Neuronal stem cell (in vitro differentiated cells): ENCODE measurements at regions not wholly inside any gene's neighbourhood (a gene's known extent, or its start where the extent isn't known, plus 50 kb on each side); places are given as distances from the start of the nearest gene placed in this dataset.

Experiments
- DNase-seq: peaks from one replicate; pipeline ENCODE4 v3.0.0-alpha.2; 2013; ENCODE audit warnings: low spot score
- H2AFZ ChIP-seq: one replicate; pipeline ENCODE4 v1.6.1; 2013; ENCODE audit warnings: mild to moderate bottlenecking, low read length, inconsistent platforms
- H2AK5ac ChIP-seq: 2 replicates; pipeline ENCODE4 v1.6.1; 2013; ENCODE audit warnings: low read depth, mild to moderate bottlenecking, inconsistent platforms, low read length, moderate library complexity, mixed read lengths
- H2BK120ac ChIP-seq: 2 replicates; pipeline ENCODE4 v1.6.1; 2013; ENCODE audit warnings: low read depth, mild to moderate bottlenecking, inconsistent platforms, low read length, moderate library complexity, mixed read lengths
- H2BK12ac ChIP-seq: one replicate; pipeline ENCODE4 v1.6.1; 2013; ENCODE audit warnings: low read length, inconsistent platforms
- H2BK15ac ChIP-seq: 2 replicates; pipeline ENCODE4 v1.6.1; 2013; ENCODE audit warnings: mild to moderate bottlenecking, low read length, inconsistent platforms, mixed read lengths
- H2BK5ac ChIP-seq: one replicate; pipeline ENCODE4 v1.6.1; 2013; ENCODE audit warnings: inconsistent platforms, mild to moderate bottlenecking, low read length, moderate library complexity
- H3K14ac ChIP-seq: one replicate; pipeline ENCODE4 v1.6.1; 2013; ENCODE audit warnings: low read length, inconsistent platforms
- H3K18ac ChIP-seq: 2 replicates; pipeline ENCODE4 v1.6.1; 2013; ENCODE audit warnings: low read length, inconsistent platforms
- H3K23ac ChIP-seq: 2 replicates; pipeline ENCODE4 v1.6.1; 2013; ENCODE audit warnings: low read depth, mild to moderate bottlenecking, mixed read lengths, low read length, inconsistent platforms; ENCODE audit not compliant: poor library complexity
- H3K27ac ChIP-seq: replicated peaks from 3 replicates; pipeline ENCODE4 v1.5.1; 2013; ENCODE audit warnings: low read length, inconsistent platforms
- H3K27me3 ChIP-seq, 3 experiments: 2 replicates each; pipeline ENCODE4 v1.6.1; 2013; ENCODE audit warnings: low read length in 3 of 3, mild to moderate bottlenecking in 2 of 3, inconsistent platforms in 1 of 3, low read depth in 1 of 3, mixed read lengths in 1 of 3, moderate library complexity in 1 of 3; ENCODE audit not compliant: control insufficient read depth in 3 of 3, insufficient read depth in 3 of 3
- H3K36me3 ChIP-seq, 2 donors: replicated peaks in 1 of 2; 2 replicates each; pipeline ENCODE4 v1.6.1; 2013; ENCODE audit warnings: low read length in 2 of 2; ENCODE audit not compliant: control insufficient read depth in 2 of 2, insufficient read depth in 2 of 2
- H3K4ac ChIP-seq: 2 replicates; pipeline ENCODE4 v1.6.1; 2013; ENCODE audit warnings: inconsistent platforms, mild to moderate bottlenecking, low read length, moderate library complexity
- H3K4me1 ChIP-seq, 2 donors: 1 replicate in 1 of 2; 2 replicates in 1 of 2; pipeline ENCODE4 v1.6.1; 2013; ENCODE audit warnings: low read length in 2 of 2, low read depth in 1 of 2; ENCODE audit not compliant: control insufficient read depth in 2 of 2, insufficient read depth in 1 of 2
- H3K4me2 ChIP-seq: one replicate; pipeline ENCODE4 v1.6.1; 2013; ENCODE audit warnings: mild to moderate bottlenecking, low read length, inconsistent platforms; ENCODE audit not compliant: insufficient read depth, poor library complexity, severe bottlenecking
- H3K4me3 ChIP-seq, 2 donors: 2 replicates each; pipeline ENCODE4 v1.5.1; 2013; ENCODE audit warnings: low read length in 2 of 2, mild to moderate bottlenecking in 2 of 2, inconsistent platforms in 1 of 2, moderate library complexity in 1 of 2
- H3K79me1 ChIP-seq: one replicate; pipeline ENCODE4 v1.6.1; 2013; ENCODE audit warnings: low read depth, mild to moderate bottlenecking, inconsistent platforms, low read length, moderate library complexity
- H3K9ac ChIP-seq: one replicate; pipeline ENCODE4 v1.6.1; 2013; ENCODE audit warnings: mild to moderate bottlenecking, low read depth, low read length, inconsistent platforms; ENCODE audit not compliant: poor library complexity
- H3K9me3 ChIP-seq, 2 donors: replicated peaks in 1 of 2; 2 replicates each; pipeline versions ENCODE3 to v1.6.1; 2013; ENCODE audit warnings: low read length in 2 of 2, mild to moderate bottlenecking in 2 of 2, inconsistent platforms in 1 of 2, low read depth in 1 of 2, mixed read lengths in 1 of 2, moderate library complexity in 1 of 2; ENCODE audit not compliant: control insufficient read depth in 2 of 2, insufficient read depth in 1 of 2
- H4K8ac ChIP-seq: one replicate; pipeline ENCODE4 v1.6.1; 2013; ENCODE audit warnings: low read depth, mild to moderate bottlenecking, inconsistent platforms, low read length, moderate library complexity
- H4K91ac ChIP-seq: one replicate; pipeline ENCODE4 v1.6.1; 2013; ENCODE audit warnings: low read length, low read depth, mild to moderate bottlenecking, inconsistent platforms; ENCODE audit not compliant: poor library complexity
- WGBS, 2 donors: extraction: QIAGEN DNeasy Blood & Tissue Kit; methylation state at CpG; one replicate each; pipeline ENCODE4 v1.1.7; 2013; ENCODE audit warnings: missing lambda C conversion rate in 2 of 2, mixed read lengths in 1 of 2; ENCODE audit not compliant: insufficient read length in 2 of 2, insufficient replicate concordance in 1 of 2; ENCODE audit errors: extremely low coverage in 2 of 2; 5-methylcytosine and 5-hydroxymethylcytosine counted together

DNA sequence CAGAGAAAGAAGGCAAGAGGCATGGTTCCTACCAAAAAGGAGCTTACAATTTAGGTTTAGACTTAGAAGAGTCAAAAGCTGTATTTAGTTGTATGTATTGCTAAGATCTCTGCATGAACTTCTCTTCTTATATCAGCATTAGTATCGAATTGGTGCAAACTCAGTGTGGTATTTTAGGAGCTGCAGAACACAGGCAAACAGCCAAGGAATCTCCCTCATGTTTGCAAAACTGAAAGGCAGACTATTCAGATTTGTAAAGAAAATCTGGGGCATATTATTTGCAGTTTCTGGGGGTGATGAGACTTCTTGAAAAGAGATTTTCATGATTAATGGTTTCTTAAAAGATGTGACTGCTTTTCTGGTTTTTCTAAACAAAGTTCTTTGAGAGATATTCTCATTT is 252.7 kb downstream of the CEMIP2 start:
- Histone ChIP-seq H2BK15ac (no peak overlapping the region), H3K4me2 (no peak overlapping the region), H3K79me1 (no peaks in the 10 kb centered on the region), H3K4me1 (no peaks in the 10 kb centered on the region), H3K14ac (no peak overlapping the region), H3K18ac (no peak overlapping the region), H3K27me3 (no peaks in the 10 kb centered on the region), H4K8ac (no peak overlapping the region), H2BK5ac (no peak overlapping the region), H3K4me3 (no peak overlapping the region), H2AFZ (no peak overlapping the region), H3K36me3 (no peaks in the 10 kb centered on the region), H2BK12ac (no peak overlapping the region), H3K27ac (no peak overlapping the region), H3K4ac (no peak overlapping the region), H2AK5ac (no peak overlapping the region), H3K9me3 (no peaks in the 10 kb centered on the region), H4K91ac (no peak overlapping the region), H3K9ac (no peak overlapping the region), H3K23ac (no peak overlapping the region), H2BK120ac (no peak overlapping the region)
- WGBS, 2 donors: no CpG with 5 or more reads among the region's 1 CpG
- no peak for DNase-seq

DNA sequence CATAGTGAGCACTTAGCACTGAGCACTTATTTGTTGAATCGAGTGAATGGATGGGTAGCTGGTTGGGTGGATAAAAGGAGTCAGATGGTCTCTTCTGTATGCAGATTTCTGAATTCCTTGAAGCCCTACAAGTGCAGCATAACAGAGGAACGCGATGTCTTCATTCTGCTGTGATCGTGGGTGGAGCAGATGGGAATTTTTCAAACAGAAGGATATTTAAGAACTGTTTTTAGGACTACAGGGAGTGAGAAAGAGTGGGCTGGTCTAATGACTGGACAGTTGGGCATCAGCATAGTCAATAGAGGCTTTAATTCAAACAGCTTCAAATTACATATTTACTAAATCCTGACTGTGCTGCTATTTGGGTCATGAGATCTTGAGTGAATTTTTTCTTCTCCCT is 253.2 kb downstream of the CEMIP2 start:
- no CpG with 5 or more reads among the region's 4 CpGs for WGBS, 2 donors
- Histone ChIP-seq H4K91ac (no peak overlapping the region), H3K9ac (no peak overlapping the region), H3K27me3 (no peaks in the 10 kb centered on the region), H3K4me1 (no peaks in the 10 kb centered on the region), H2BK120ac (no peak overlapping the region), H3K36me3 (no peaks in the 10 kb centered on the region), H4K8ac (no peak overlapping the region), H2BK5ac (no peak overlapping the region), H3K4ac (no peak overlapping the region), H3K4me3 (no peak overlapping the region), H3K4me2 (no peak overlapping the region), H3K9me3 (no peaks in the 10 kb centered on the region), H3K14ac (no peak overlapping the region), H3K18ac (no peak overlapping the region), H2BK15ac (no peak overlapping the region), H2AFZ (no peak overlapping the region), H3K27ac (no peak overlapping the region), H2AK5ac (no peak overlapping the region), H3K79me1 (no peaks in the 10 kb centered on the region), H2BK12ac (no peak overlapping the region), H3K23ac (no peak overlapping the region)
- no peak for DNase-seq

GRCh38 chr9:71514344-71514975 is 253.9 kb downstream of the CEMIP2 start:
- no peak overlapping the region for H3K23ac ChIP-seq
- H3K27ac ChIP-seq: no peak overlapping the region
- no peak overlapping the region for H2BK5ac ChIP-seq
- H3K27me3 ChIP-seq: no peaks in the 10 kb centered on the region
- H4K91ac ChIP-seq: no peak overlapping the region
- no peak overlapping the region for H3K14ac ChIP-seq
- no peaks in the 10 kb centered on the region for H3K36me3 ChIP-seq
- H2BK120ac ChIP-seq: no peak overlapping the region
- H3K4ac ChIP-seq: no peak overlapping the region
- H2BK15ac ChIP-seq: no peak overlapping the region
- H3K9me3 ChIP-seq: no peaks in the 10 kb centered on the region
- no CpG with 5 or more reads among the region's 2 CpGs for WGBS, 2 donors
- H3K18ac ChIP-seq: no peak overlapping the region
- H3K4me1 ChIP-seq: no peaks in the 10 kb centered on the region
- H2AFZ ChIP-seq: no peak overlapping the region
- no peak overlapping the region for H3K4me2 ChIP-seq
- H2AK5ac ChIP-seq: no peak overlapping the region
- H3K4me3 ChIP-seq: no peak overlapping the region
- H3K79me1 ChIP-seq: no peaks in the 10 kb centered on the region
- H2BK12ac ChIP-seq: no peak overlapping the region
- H4K8ac ChIP-seq: no peak overlapping the region
- H3K9ac ChIP-seq: no peak overlapping the region
- DNase-seq: no peak

DNA sequence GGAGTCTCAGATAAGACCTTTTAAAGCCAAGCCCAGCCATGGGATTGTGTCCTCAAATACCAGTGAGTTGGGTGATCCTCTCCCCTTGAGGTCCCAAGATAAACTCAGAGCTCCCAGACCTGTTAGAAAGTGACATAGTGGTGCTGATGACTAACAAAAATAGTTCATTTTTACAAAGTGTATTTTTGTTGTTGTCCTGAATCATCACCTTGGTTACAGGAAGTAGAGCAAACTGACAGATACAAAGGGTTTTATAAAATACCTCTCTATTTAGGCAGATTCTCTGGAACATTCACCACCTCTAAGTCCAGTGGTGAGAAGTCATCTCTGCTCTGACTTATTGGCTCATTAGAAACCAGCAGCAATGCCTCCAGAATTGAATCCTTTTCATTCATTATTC is 259.3 kb downstream of the CEMIP2 start:
- H3K18ac ChIP-seq: no peak overlapping the region
- no peak overlapping the region for H3K14ac ChIP-seq
- H3K4ac ChIP-seq: no peak overlapping the region
- no peak overlapping the region for H2AFZ ChIP-seq
- no peak overlapping the region for H3K4me2 ChIP-seq
- no peak overlapping the region for H2AK5ac ChIP-seq
- no peak overlapping the region for H4K91ac ChIP-seq
- H3K27me3 ChIP-seq: no peaks in the 10 kb centered on the region
- no peaks in the 10 kb centered on the region for H3K9me3 ChIP-seq
- H3K4me1 ChIP-seq: no peaks in the 10 kb centered on the region
- no peak overlapping the region for H2BK15ac ChIP-seq
- no peak overlapping the region for H3K9ac ChIP-seq
- DNase-seq: no peak
- no peaks in the 10 kb centered on the region for H3K79me1 ChIP-seq
- no peak overlapping the region for H2BK12ac ChIP-seq
- H3K27ac ChIP-seq: no peak overlapping the region
- H3K36me3 ChIP-seq: no peaks in the 10 kb centered on the region
- H2BK120ac ChIP-seq: no peak overlapping the region
- H4K8ac ChIP-seq: no peak overlapping the region
- H2BK5ac ChIP-seq: no peak overlapping the region
- H3K4me3 ChIP-seq: no peak overlapping the region
- no peak overlapping the region for H3K23ac ChIP-seq
